IMR-90 (cell line): ENCODE measurements at regions not wholly inside any gene's neighbourhood (a gene's known extent, or its start where the extent isn't known, plus 50 kb on each side); places are given as distances from the start of the nearest gene placed in this dataset.

Source experiments
- CHD1 ChIP-seq: IDR thresholded peaks from 2 replicates; pipeline ENCODE4 v1.6.1; 2012; ENCODE audit warnings: low read depth, low read length, improper control_type of control experiment
- MXI1 ChIP-seq: IDR thresholded peaks from 2 replicates; pipeline ENCODE4 v1.6.1; 2012; ENCODE audit warnings: low read depth, mild to moderate bottlenecking, low read length, moderate library complexity, borderline replicate concordance
- POLR2A ChIP-seq: IDR thresholded peaks from 2 replicates; pipeline ENCODE4 v1.6.1; 2012; ENCODE audit warnings: mild to moderate bottlenecking, low read depth, low read length
- RAD21 ChIP-seq: IDR thresholded peaks from 2 replicates; pipeline ENCODE4 v1.6.1; 2012; ENCODE audit warnings: low read length, improper control_type of control experiment
- RCOR1 ChIP-seq: IDR thresholded peaks from 2 replicates; pipeline ENCODE4 v1.6.1; 2012; ENCODE audit warnings: mild to moderate bottlenecking, low read length, improper control_type of control experiment; ENCODE audit not compliant: insufficient replicate concordance
- TF ChIP-seq, protein P1 (sequence below): conservative IDR thresholded peaks from 2 replicates; pipeline ENCODE4 v1.5.1; 2012; ENCODE audit warnings: mild to moderate bottlenecking, low read depth, low read length, improper control_type of control experiment
- TF ChIP-seq, protein P2 (sequence below): fragments of 150-350 bp; IDR thresholded peaks from 2 replicates; pipeline ENCODE4 v1.6.1; 2016; ENCODE audit warnings: low read depth, mild to moderate bottlenecking, low read length, moderate library complexity, borderline replicate concordance

DNA sequence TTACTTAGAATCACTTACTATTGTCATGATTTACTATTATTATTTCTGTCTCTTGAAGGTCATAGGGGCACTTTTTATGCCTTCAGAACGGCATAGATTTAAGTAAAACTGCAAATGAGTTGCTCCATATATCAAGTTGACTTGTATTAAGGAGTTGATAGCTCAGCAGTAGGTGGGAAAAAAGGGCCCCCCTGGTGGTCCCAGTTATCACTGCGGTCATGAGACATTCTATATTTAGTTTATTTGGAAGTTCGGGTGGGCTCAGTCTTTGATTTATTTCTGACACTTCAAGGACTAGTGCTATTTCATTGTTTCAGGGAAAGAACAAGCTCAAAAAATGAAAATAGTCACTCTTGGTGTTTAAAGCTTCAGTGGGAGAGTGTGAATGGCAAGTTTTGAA lies 159.3 kb downstream of the SLC24A2 start:
- no peak for TF ChIP-seq CHD1
- TF ChIP-seq, protein P1, sequence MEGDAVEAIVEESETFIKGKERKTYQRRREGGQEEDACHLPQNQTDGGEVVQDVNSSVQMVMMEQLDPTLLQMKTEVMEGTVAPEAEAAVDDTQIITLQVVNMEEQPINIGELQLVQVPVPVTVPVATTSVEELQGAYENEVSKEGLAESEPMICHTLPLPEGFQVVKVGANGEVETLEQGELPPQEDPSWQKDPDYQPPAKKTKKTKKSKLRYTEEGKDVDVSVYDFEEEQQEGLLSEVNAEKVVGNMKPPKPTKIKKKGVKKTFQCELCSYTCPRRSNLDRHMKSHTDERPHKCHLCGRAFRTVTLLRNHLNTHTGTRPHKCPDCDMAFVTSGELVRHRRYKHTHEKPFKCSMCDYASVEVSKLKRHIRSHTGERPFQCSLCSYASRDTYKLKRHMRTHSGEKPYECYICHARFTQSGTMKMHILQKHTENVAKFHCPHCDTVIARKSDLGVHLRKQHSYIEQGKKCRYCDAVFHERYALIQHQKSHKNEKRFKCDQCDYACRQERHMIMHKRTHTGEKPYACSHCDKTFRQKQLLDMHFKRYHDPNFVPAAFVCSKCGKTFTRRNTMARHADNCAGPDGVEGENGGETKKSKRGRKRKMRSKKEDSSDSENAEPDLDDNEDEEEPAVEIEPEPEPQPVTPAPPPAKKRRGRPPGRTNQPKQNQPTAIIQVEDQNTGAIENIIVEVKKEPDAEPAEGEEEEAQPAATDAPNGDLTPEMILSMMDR = no peak
- no peak for TF ChIP-seq MXI1
- TF ChIP-seq POLR2A = no peak
- TF ChIP-seq, protein P2, sequence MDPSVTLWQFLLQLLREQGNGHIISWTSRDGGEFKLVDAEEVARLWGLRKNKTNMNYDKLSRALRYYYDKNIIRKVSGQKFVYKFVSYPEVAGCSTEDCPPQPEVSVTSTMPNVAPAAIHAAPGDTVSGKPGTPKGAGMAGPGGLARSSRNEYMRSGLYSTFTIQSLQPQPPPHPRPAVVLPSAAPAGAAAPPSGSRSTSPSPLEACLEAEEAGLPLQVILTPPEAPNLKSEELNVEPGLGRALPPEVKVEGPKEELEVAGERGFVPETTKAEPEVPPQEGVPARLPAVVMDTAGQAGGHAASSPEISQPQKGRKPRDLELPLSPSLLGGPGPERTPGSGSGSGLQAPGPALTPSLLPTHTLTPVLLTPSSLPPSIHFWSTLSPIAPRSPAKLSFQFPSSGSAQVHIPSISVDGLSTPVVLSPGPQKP = no peak
- no peak for TF ChIP-seq RAD21
- no peak for TF ChIP-seq RCOR1
